Hepatocyte (in vitro differentiated cells): ENCODE measurements at regions not wholly inside any gene's neighbourhood (a gene's known extent, or its start where the extent isn't known, plus 50 kb on each side); places are given as distances from the start of the nearest gene placed in this dataset.

ENCODE experiments used
- DNase-seq: peaks from one replicate; pipeline ENCODE4 v3.0.0-alpha.2; 2016; ENCODE audit warnings: low spot score
- H2AFZ ChIP-seq: fragments of 200-600 bp; sonication (generic); 2 replicates; pipeline ENCODE4 v1.6.0; 2016; ENCODE audit warnings: antibody characterized with exemption, mild to moderate bottlenecking
- H3K27ac ChIP-seq: fragments of 200-600 bp; sonication (generic); 2 replicates; pipeline ENCODE4 v1.5.1; 2016; ENCODE audit warnings: mild to moderate bottlenecking
- H3K27me3 ChIP-seq: fragments of 200-600 bp; sonication (generic); 2 replicates; pipeline ENCODE4 v1.6.1; 2016
- H3K36me3 ChIP-seq: fragments of 200-600 bp; sonication (generic); replicated peaks from 2 replicates; pipeline ENCODE4 v1.5.1; 2016; ENCODE audit warnings: low read depth; ENCODE audit not compliant: insufficient read depth
- H3K4me1 ChIP-seq: fragments of 200-600 bp; sonication (generic); 2 replicates; pipeline ENCODE4 v1.5.1; 2016; ENCODE audit warnings: mild to moderate bottlenecking, moderate library complexity; ENCODE audit not compliant: insufficient read depth
- H3K4me2 ChIP-seq: fragments of 200-600 bp; sonication (generic); 2 replicates; pipeline ENCODE4 v1.6.0; 2016
- H3K4me3 ChIP-seq: fragments of 200-600 bp; sonication (generic); 2 replicates; pipeline ENCODE4 v1.5.1; 2016; ENCODE audit warnings: mild to moderate bottlenecking
- H3K79me2 ChIP-seq: fragments of 200-600 bp; sonication (generic); 2 replicates; pipeline ENCODE4 v1.6.0; 2017; ENCODE audit warnings: mild to moderate bottlenecking
- H3K9me2 ChIP-seq: fragments of 200-600 bp; sonication (generic); replicated peaks from 2 replicates; pipeline ENCODE4 v1.6.0; 2017; ENCODE audit warnings: mild to moderate bottlenecking; ENCODE audit not compliant: insufficient read depth
- H3K9me3 ChIP-seq: fragments of 200-600 bp; sonication (generic); 2 replicates; pipeline ENCODE4 v1.5.1; 2016; ENCODE audit warnings: low read depth, mild to moderate bottlenecking
- H4K20me1 ChIP-seq: fragments of 200-600 bp; sonication (generic); 2 replicates; pipeline ENCODE4 v1.6.0; 2016; ENCODE audit warnings: mild to moderate bottlenecking; ENCODE audit not compliant: insufficient read depth, poor library complexity, severe bottlenecking
- EZH2 ChIP-seq: fragments of 200-600 bp; sonication (generic); IDR thresholded peaks from 2 replicates; pipeline ENCODE4 v1.6.1; 2016; ENCODE audit warnings: antibody characterized with exemption, mild to moderate bottlenecking, borderline replicate concordance
- EZH2phosphoT487 ChIP-seq: fragments of 200-600 bp; sonication (generic); IDR thresholded peaks from one replicate; pipeline ENCODE4 v1.6.1; 2018; ENCODE audit warnings: antibody characterized with exemption, mild to moderate bottlenecking, low read depth, moderate library complexity; ENCODE audit not compliant: unreplicated experiment, severe bottlenecking
- WGBS: methylation state at CpG from one replicate; pipeline ENCODE4 v1.1.6; 2016; ENCODE audit warnings: low lambda C conversion rate; ENCODE audit errors: missing lambda C conversion rate; 5-methylcytosine and 5-hydroxymethylcytosine counted together
- TF ChIP-seq, protein P1 (sequence below): fragments of 200-600 bp; sonication (generic); IDR thresholded peaks from 2 replicates; pipeline ENCODE4 v1.5.1; 2016; ENCODE audit warnings: antibody characterized with exemption, mild to moderate bottlenecking; ENCODE audit not compliant: poor library complexity

DNA sequence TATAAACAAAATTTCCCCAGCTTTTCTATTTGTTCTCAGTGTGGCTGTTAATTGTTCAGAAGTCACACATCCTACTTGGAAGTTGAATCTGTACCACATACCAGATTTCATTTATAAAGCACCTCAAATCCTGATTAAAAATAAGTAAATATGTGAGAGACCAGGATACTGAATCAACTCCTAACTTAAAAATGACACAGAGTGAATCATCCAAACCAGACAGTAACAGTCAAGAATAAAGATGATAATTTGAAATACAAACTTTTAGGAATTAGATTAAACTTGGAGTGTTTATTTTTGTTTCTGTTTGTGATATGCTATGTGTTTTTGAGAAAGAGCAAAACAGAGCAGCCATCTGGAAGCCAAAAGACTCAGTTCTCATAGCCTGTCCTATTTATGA, 633.2 kb upstream of the RORB start:
- TF ChIP-seq EZH2phosphoT487 = no peak
- TF ChIP-seq EZH2 = no peak
- TF ChIP-seq, protein P1, sequence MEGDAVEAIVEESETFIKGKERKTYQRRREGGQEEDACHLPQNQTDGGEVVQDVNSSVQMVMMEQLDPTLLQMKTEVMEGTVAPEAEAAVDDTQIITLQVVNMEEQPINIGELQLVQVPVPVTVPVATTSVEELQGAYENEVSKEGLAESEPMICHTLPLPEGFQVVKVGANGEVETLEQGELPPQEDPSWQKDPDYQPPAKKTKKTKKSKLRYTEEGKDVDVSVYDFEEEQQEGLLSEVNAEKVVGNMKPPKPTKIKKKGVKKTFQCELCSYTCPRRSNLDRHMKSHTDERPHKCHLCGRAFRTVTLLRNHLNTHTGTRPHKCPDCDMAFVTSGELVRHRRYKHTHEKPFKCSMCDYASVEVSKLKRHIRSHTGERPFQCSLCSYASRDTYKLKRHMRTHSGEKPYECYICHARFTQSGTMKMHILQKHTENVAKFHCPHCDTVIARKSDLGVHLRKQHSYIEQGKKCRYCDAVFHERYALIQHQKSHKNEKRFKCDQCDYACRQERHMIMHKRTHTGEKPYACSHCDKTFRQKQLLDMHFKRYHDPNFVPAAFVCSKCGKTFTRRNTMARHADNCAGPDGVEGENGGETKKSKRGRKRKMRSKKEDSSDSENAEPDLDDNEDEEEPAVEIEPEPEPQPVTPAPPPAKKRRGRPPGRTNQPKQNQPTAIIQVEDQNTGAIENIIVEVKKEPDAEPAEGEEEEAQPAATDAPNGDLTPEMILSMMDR = no peak
- Histone ChIP-seq H3K36me3 (no peaks in the 10 kb centered on the region), H3K9me3 (no peaks in the 10 kb centered on the region)

DNA sequence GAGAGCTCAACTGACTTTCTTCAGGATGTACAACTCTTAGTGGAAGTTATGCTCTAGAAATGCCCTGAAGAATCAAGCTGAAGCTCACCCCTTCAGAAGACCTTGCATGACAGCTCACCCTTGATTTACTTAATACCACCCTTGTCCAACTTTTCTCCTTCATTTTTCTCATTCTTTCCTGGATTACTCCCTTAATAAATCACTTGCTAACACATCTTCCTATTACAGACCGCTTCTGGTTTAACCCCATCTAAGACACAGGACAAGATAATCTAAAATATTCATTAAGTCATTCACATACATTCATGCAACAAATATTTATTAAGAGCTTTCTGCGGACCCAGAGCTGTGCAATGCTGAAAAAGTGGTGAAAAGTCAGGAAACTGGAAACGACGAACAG, 630.7 kb upstream of the RORB start:
- H2AFZ ChIP-seq = no peak overlapping the region
- H3K27ac ChIP-seq = no peak overlapping the region
- no peaks in the 10 kb centered on the region for H3K27me3 ChIP-seq
- H3K79me2 ChIP-seq = no peaks in the 10 kb centered on the region
- DNase-seq = no peak
- TF ChIP-seq EZH2phosphoT487 (no peak), EZH2 (no peak)
- TF ChIP-seq, protein P1 = no peak
- H4K20me1 ChIP-seq = no peaks in the 10 kb centered on the region
- no peak overlapping the region for H3K4me3 ChIP-seq
- H3K4me2 ChIP-seq = no peak overlapping the region
- H3K4me1 ChIP-seq = no peaks in the 10 kb centered on the region
- H3K36me3 ChIP-seq = no peaks in the 10 kb centered on the region
- no peaks in the 10 kb centered on the region for H3K9me3 ChIP-seq
- no peaks in the 10 kb centered on the region for H3K9me2 ChIP-seq
- WGBS = 83% methylated on average over 4 of the region's 4 CpGs

More for the DNA sequence above, 633.2 kb upstream of the RORB start:
- H3K4me1 ChIP-seq = no peaks in the 10 kb centered on the region
- H3K4me2 ChIP-seq = no peak overlapping the region
- H3K27ac ChIP-seq = no peak overlapping the region
- H3K27me3 ChIP-seq = no peaks in the 10 kb centered on the region
- no peak for DNase-seq
- H4K20me1 ChIP-seq = no peaks in the 10 kb centered on the region
- no peaks in the 10 kb centered on the region for H3K9me2 ChIP-seq
- H3K4me3 ChIP-seq = no peak overlapping the region
- no peaks in the 10 kb centered on the region for H3K79me2 ChIP-seq
- H2AFZ ChIP-seq = no peak overlapping the region

DNA sequence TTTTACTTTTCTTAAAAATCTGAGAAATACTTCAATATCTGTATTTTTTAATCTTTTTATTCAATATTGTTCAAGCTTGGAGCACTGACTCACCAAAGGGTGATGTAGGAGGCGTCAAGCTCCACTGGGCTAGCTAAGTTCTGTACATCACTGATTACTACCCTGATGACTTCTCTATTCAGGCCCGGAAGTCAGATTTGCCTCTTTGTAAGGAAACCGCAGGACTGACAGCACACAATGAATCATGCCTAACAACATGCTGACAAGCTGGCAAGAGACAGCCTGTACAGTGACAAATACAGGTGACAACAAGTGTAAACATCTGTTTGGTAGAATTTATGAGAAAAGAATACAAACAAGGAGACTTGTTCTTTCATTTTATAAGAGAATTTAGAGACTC, 627.9 kb upstream of the RORB start:
- Histone ChIP-seq H3K79me2 (no peaks in the 10 kb centered on the region), H3K36me3 (no peaks in the 10 kb centered on the region), H3K9me3 (no peaks in the 10 kb centered on the region), H3K9me2 (no peaks in the 10 kb centered on the region), H2AFZ (no peak overlapping the region), H3K4me2 (no peak overlapping the region), H4K20me1 (no peaks in the 10 kb centered on the region), H3K27ac (no peak overlapping the region), H3K4me3 (no peak overlapping the region), H3K4me1 (no peaks in the 10 kb centered on the region), H3K27me3 (no peaks in the 10 kb centered on the region)
- TF ChIP-seq EZH2 = no peak
- TF ChIP-seq, protein P1 = no peak
- TF ChIP-seq EZH2phosphoT487 = no peak
- WGBS = 63% methylated on average over 3 of the region's 3 CpGs
- peak; percentile 11 for DNase-seq

DNA sequence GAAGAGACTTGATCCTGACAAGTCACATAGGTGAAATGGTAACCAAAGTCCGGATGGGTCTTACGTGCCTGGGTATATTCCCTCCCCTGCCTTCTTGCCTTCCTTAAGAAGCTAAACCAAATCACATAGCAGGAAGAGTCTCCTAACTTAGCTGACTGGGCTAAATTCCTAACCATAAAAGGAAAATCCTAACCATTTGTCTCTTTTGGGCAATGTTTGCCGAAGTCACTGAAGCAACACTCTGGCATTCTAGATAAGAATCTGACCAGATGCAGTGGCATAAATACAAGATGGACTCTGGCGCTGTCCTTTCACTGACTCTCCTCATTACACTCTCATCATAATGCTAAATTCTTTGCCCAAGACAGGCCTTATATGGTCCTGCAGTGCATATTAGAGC, 625.5 kb upstream of the RORB start:
- Histone ChIP-seq H2AFZ (no peak overlapping the region), H3K4me2 (no peak overlapping the region), H3K36me3 (no peaks in the 10 kb centered on the region), H4K20me1 (no peaks in the 10 kb centered on the region), H3K79me2 (no peaks in the 10 kb centered on the region), H3K27me3 (no peaks in the 10 kb centered on the region), H3K9me2 (no peaks in the 10 kb centered on the region), H3K4me3 (no peak overlapping the region), H3K27ac (no peak overlapping the region), H3K9me3 (no peaks in the 10 kb centered on the region), H3K4me1 (no peaks in the 10 kb centered on the region)
- WGBS = 78% methylated on average over 4 of the region's 4 CpGs
- DNase-seq = no peak
- TF ChIP-seq, protein P1 = no peak
- no peak for TF ChIP-seq EZH2phosphoT487
- no peak for TF ChIP-seq EZH2
